GM21737 (cell line): ENCODE measurements at regions not wholly inside any gene's neighbourhood (a gene's known extent, or its start where the extent isn't known, plus 50 kb on each side); places are given as distances from the start of the nearest gene placed in this dataset.

Source experiments
- ATAC-seq: cut with Tn5 transposase; IDR thresholded peaks from one replicate; pipeline ENCODE4 v1.9.1; 2021; ENCODE audit warnings: mild to moderate bottlenecking, moderate library complexity; ENCODE audit not compliant: unreplicated experiment

DNA sequence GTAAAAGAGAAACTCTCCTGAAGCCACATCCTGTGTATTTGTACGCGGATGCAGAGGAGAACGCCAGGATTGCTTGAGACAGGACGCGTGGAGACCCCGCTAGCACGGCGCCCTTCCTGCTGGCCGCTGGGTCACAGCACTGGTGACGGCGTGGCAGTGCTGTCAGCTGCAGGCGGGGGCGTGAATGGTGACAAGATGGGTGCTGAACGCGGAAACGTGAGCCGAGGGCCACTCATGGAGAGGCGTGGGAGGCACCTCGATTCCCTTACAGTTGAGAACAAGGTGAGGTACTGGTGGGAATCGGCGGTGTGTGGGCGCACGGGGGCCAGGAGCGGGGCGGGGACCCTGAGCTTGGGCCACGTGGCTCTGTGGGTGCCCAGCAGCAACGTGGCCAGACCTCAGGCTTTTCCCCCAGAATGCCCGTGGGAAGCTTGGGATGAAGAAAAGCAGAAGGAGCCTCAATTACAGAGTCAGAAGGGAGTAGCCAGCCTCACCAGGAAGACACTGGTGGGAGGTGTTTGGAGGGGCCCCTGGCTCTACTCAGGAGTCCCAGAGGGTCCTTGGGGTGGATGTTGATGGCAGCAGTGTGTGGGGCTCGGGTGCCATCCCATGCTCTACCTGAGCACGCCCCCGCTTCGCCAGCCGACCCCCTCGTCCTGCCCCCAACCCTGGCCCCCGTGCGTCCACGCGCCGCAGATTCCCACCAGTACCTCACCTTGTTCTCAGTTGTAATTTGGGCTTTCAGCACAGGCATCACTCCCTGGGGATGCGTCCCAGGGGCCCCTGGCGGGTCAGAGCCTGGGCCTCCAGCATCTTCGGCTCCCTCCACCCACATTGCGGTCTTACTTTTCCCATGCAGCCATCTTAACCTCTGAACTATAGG is 208.4 kb upstream of the TCERG1L start:
- ATAC-seq = no peak

DNA sequence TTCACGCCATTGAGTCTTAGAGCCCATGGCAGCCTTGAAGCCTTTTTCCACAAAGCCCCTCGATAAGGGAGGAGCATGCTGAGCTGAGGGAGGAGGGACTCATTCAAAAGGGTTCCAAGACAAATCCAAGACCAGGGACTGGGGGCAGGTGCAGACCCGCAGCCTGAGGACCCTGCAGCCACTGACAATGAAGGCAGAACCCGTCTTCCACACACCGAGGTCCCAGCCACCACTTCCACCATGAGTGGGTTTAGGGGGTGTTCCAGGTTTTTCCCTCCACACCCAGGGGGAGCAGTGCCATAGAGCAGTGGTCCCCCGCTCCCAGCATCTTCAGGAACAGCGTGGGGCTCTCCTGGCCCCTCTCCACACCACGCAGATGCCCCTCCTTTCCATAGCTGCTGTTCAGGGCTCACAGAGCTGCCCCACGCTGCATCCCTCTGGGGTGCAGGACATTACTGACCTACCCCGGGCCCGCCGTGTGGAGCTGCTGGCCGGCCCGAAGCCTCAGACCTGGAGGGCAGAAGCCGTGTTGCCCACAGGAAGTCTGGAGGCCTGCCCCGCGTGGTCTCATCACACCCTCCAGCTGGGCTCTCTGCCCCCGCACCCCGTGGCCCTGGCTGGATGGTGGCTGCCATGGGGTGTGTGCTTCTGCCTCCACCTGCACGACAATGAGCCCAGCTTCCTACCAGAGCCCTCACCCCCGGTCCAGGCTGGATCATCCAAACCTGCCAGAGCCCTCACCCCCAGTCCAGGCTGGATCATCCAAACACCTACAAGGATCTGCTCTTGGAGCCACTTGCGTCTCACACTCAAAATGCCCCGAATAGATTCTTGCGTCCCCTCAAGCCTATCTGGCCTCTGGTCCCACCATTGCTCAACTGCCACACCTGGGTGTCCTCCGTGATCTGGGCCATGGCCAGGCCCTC is 220.0 kb upstream of the TCERG1L start:
- ATAC-seq = no peak

DNA sequence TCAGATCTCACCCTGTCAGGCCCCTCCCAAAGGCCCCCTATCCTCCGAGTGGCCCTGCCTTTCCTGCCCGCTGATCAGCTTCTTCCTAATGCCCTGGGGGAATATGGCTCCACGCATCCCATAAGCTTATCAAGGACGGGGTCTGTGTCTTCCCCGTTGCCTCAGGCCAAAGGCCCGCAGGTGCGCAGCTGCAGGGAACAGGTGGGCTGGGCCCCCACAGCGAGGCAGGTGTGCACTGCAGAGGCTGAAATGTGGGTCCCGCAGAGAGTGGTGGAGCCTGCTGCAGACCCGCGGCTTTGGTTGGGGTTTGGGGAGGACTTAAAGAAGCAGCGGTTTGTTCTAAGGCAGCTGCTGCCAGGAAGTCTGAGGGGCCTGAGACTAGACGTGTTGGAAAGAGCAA is 220.8 kb upstream of the TCERG1L start:
- no peak for ATAC-seq

DNA sequence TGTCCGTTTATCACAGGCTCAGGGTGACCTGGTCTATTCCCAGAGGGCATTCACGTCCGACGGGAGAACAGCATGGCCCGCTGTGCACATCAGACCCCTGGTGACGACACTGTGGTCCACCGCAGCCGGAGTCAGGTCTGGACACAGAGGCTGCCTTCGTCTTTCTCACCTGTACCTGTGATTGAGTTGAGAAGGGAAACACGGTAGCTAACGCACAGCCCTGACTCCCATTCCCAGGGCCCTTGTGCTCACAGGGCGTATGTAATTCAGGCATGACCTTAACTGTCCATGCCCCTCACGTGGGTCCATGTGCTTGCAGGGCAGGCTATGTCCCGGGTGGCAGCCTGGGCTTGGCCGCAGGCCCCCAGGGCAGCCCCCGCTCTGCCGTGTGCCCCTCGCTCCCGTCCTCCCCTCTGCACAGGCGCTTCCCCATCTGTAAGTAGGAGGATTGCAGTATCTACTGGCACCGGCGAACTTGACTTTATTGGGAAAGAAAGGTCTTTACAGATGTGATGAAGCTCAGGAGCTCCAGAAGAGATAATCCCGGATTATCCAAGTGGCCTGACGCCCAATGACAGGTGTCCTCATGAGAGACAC is 221.3 kb upstream of the TCERG1L start:
- ATAC-seq = no peak

DNA sequence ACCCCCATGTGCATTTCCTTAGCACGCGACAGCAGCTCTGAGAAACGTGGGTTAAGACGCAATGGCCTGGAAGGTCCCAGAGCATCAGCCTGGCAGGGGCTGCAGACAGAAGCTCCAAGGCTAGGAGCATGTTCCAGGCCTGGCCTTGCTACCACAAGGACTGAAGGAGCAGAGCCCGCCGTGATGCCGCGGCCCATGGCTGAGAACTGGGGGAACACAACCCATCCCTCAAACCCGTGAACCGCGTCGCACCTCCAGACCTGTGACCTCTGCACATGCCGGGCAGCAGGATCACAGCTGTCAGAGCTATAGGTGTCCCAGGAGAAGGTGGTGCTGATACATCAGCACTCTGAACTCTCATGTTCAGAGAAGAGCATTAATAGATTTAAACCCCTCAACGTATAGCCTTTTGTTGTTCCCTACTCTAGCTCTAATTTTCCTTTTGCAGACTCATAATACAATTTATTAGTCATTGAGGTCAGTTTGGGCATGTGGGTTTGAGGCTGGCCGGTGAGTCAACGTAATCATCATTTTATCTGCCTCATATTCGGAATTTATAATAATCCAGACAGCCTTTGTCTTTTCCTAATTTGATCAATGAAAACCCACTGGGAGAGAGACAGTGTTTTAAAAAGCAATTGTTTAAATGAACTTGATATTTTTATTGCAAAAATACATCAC is 222.5 kb upstream of the TCERG1L start:
- no peak for ATAC-seq

DNA sequence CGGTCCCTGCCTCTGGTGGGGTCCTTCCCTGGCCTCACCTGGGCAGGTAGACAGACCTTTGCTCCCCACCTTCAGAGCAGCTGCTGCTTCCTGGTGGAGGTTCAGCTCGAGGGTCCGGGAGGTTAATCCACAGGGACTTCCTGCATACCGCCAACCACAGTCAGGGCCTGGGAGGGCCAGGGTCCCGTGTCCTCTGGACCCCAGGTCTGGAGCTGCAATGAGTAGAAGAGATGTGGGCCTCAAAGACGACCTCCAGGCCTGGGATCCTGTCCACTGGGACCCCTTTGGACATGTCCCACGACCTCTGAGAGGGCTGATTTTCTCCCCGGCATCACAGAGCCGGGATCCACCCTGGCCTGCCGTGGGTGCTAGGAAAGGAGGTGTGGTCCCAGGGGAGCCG is 223.3 kb upstream of the TCERG1L start:
- ATAC-seq = no peak

DNA sequence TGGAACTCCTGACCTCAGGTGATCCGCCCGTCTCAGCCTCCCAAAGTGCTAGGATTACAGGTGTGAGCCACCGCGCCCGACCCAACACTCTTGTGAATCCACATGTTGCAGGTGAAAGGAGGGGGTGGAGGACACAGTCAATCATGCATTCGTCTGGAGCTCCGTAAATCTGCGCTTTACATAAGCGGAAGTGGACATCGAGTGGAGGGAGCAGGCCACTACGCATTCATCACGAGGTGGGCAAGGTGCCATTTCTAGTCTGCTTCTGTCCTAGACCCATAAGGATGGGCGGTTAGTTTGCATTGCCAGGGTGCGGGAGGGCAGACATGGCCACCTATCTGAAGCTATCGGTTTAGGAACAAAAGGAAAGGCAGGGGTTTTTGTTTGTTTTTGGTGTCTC is 225.2 kb upstream of the TCERG1L start:
- ATAC-seq = no peak

DNA sequence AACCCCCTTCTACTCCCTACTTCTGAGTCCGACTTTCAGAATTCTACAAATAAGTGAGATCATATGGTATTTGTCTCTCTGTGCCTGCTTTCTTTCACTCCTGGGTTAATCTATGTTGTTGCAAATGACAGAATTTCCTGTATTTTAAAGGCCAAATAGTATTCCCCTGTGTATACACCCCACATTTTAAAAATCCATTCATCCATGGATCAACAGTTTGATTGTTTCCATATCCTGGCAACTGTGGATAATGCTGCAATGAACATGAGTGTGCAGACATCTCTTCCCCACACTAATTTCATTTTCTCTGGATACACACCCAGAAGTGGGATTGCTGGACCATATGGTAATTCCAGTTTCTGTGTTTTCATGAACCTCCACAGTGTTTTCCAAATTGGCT is 225.8 kb upstream of the TCERG1L start:
- ATAC-seq = no peak

DNA sequence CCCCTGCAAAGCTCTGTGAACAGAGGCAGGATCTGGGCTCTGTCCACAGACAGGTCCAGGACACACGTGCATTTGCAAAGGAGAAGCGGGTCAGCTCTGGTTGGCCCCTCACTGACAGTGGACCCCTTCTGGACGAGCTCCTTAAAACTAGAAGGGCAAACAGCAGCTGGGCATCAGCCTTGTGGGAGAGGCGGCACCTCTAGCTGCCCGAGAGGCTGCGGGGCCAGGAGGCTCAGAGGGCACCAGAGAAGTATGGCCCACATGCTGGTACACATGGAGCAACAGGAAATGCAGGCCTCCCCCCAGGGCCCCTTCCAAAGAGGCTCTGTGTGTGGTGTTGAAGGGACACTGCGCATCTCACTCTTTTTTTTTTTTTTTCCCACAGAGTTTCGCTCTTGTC is 233.0 kb upstream of the TCERG1L start:
- ATAC-seq = no peak

DNA sequence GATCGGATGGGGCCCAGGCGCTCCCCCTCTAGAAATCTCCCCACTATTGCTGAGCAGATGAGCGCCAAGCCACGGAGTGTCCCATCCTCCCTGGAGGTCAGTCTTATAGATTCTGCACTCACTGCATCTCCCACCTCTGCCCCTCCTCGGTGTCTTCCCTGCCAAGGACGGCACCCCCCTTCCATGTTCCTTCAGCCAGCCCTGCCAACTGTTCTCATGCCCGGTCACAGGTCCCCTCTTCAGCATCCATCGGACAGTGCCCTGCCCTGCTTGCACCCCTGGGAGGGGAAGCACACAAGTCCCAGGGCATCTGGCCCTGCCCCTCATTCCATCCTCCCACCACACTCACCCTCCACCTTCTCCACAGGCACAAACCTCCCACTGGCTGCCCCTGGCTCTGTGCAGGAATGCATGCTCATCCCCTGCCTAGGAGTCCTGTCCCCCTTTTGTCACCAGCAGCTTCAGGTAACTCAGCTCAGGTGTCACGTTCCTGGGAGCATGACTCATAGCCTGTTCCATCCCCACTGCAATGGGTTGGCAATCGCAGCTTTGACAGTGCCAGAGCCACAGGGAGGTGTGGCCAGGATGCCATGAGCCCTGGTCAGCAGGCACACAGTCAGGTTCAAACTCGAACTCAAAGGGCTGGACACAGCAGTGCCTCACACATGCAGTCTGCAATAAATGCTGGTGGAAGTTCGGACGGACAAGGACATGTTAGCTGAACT is 234.7 kb upstream of the TCERG1L start:
- no peak for ATAC-seq

DNA sequence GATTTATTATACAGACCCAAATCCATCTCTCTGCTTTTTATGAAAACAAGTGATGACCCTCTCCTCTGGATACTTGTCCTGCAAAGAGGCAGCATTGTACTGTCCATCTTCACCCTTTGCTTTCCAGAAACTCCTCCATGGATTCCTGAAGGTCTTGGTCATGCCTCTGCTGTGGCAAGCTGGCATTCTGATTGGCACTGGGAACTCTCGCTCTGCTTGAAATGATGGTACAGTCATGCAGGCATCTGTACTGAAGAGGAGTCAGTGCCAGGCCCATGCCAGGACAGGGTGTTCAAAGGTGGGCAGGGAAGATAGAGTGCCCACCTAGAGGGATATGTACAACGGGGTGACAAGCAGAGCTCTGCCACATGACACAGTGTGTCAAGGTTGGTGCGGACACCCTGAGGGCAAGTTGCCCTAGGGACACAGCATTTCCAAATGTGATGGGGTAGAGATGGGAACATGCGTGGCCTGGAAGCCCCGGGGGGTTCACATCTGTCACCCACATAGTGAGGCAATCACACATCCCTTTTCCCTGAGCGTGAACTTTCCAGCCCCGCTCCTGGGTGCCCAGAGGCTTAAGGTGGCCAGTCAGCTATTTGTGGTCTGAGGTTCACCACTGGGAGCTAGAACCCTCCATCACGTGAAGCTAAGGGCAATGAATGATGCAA is 235.7 kb upstream of the TCERG1L start:
- ATAC-seq = no peak

DNA sequence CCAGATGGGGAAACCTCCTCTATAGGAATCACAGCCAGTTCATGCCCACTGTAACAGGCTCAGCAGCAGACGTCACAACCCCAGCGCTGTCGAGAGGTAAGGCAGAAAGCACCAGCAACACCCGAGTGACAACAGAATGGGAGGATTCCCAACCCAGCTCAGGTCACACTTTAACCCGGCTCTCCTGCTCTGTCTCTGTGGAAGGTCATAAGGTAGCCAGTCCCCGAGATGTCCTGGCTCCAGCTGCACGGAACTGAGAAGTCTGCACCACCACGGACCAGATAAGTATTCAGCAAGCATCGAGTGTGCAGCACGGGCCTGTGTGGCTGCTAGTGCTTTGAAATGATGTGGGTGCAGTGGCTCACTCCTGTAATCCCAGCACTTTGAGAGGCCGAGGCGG is 236.7 kb upstream of the TCERG1L start:
- no peak for ATAC-seq

DNA sequence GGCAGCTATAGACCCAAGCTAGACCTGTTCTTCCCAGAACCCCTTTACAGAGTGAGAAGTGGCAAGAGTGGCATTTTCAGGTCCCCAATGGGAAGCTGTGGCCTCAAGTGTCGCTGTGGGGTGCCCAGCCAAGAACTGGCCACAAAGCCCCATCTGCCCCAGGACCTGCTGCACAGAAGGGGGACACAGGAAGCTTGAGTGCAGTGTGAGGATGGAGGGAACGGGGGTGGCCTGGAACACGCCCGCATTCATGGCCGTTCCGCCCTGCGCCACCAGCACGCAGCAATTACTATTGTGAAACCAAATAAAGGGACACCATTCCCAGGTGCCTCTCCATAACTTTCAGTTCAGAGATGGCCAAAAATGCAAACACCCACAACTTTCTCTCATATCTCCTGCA is 237.6 kb upstream of the TCERG1L start:
- ATAC-seq = no peak

DNA sequence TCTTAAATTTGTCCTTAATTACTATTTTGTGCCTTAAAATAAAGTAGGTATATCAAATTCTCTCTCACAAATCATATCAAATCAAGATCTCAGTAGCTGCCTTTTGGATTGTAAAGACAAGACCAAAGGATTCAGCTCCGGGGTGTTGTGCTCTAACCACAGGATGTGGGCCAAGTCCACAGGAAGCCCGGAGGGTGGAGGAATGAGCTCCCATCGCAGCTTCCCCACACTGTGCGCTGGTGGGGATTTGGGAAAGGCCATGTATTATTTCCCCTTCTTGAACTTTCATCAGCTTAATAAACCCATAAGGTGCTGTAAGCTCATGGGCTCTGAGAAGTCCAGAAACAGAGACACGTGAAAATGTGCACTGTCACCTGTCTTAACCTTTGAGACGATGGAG is 241.6 kb upstream of the TCERG1L start:
- ATAC-seq = no peak

DNA sequence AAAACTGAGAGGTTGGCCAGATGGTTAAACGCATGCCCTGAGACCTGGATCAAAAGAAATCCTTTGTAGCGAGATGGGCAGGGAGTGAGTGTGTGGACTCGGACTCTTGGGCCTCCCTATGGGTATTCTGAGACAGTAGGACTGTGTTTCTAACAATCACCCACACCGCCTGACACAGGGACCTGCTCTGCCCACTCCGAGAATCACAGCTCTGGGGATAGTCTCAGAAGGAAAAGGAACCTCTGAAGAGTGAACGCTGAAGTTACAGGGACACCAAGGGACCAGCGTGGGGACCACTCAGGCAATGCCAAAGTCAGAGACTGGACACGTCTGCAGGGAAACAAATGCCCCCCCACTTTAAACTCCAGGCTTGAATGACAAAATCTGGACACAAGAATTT is 242.1 kb upstream of the TCERG1L start:
- no peak for ATAC-seq

DNA sequence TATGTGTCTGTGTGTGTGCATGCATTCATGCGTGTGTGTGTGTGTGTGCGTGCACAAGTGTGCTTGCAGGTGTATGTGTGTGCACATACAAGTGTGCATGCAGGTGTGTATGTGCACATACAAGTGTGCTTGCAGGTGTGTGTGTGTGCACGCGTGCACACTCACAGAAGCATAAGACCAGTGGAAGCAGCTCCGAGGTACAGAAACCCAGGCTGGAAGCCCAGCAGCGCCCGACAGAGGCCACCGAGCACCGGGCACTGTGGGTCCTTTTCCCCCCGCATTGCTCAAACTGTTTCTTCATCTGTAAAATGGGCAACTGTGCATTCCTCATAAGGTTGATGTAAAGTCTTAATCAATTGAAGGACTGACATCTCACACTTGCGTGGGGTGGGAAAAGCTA is 243.3 kb upstream of the TCERG1L start:
- ATAC-seq = no peak

DNA sequence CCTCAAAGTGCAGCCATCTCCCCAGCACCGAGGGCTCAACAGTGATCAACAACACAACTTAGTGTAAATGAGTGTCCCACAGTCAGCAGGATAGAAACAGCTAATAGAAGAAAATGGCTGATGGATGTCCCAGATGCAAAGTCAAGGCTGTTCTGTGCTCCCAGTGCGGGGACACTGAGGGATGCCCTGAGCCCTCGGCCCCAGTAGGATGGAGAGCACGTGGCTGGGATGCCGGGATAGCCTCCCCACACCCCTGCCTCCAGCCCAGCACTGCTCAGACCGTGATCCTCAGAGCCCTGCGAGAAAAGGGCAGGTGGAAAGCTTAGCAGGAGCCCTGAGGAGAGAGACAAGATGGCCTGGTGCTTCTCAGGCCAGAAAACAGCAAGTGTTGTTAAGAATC is 243.9 kb upstream of the TCERG1L start:
- ATAC-seq = no peak

DNA sequence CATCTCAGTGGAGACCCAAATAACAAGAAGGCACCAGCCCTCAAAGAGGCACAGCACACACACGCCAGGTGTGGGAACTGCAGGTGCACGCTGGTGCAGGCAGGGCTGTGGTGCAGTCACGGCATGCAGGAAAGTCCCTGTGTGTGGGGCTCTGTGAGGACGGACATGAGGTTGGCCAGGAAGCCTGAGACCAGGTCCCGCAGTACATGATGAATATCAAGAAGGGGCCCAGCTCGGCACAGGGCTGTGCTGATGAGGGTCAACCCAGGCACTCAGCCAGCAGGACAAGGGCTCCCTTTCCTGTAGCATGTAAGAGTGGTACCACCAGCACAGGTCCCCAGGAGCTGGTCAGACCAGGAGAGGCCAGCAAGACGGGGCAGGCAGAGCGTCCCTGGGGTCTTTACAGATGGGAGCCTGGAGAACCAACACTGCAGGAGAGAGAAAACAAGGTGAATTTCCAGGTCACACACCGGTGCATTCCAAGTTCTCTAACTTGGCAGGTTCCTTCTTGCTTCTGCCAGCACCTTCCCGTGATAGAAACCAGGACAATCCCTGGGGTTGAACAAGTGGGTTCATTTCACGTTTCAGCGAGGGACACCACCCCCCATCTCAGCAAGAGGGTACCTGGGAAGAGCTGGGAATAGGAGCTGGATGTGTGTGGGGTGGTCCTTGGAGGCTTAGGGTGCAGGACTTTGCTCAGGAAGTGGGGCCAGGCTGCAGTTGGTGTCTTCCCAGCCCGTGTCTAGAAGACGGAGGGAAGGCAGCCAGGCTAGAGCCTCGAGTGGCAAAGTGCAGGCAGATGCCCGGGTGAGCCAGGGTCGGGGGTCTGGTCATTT is 244.8 kb upstream of the TCERG1L start:
- ATAC-seq = no peak

DNA sequence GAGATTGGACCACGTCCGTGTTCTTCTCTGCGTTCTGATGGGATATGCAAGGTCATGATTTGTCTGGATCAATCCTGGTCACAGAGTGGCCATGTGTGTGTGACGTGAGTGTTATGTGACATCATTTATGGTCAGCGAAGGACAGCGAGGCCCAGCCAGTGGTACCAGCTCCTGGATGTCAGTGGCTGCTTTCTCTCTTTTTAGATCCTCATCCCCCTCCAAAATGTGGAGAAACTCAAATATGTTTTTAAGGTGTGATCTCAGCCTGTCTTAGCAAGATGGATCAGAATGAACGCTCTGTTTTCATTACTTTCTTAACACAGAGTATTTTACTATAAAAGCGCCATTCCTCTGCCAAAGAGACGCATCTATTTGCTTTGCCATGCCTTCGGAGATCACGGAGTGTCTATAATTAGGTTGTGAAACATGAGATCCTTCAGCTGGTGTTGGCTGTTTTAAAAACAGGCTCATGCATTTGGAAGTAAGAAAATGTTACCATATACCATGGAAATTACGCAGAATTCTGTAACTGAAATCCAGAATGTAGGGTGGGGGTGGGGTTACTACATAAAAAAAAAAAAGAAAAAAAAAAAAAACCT is 245.5 kb upstream of the TCERG1L start:
- ATAC-seq = no peak
